Liver (tissue), 8 donors: ENCODE measurements at regions not wholly inside any gene's neighbourhood (a gene's known extent, or its start where the extent isn't known, plus 50 kb on each side); places are given as distances from the start of the nearest gene placed in this dataset.

ENCODE experiments used
- DNase-seq: peaks from one replicate; pipeline ENCODE4 v3.0.0-alpha.2; 2017; ENCODE audit warnings: low spot score
- H3K27ac ChIP-seq, 2 donors: one replicate each; pipeline ENCODE4 v1.7.0; 2013; ENCODE audit warnings: inconsistent platforms in 2 of 2, low read length in 2 of 2, control low read depth in 1 of 2, low read depth in 1 of 2, mild to moderate bottlenecking in 1 of 2
- H3K27me3 ChIP-seq, 4 donors: one replicate each; pipeline versions ENCODE4 v1.6.1 to v1.7.0; 2013; ENCODE audit warnings: low read length in 3 of 4, inconsistent platforms in 1 of 4, mild to moderate bottlenecking in 1 of 4, moderate library complexity in 1 of 4; ENCODE audit not compliant: control insufficient read depth in 4 of 4, insufficient read depth in 4 of 4
- H3K36me3 ChIP-seq, 4 donors: one replicate each; pipeline versions ENCODE4 v1.6.1 to v1.7.0; 2013; ENCODE audit warnings: low read length in 3 of 4, mild to moderate bottlenecking in 3 of 4, low read depth in 1 of 4, moderate library complexity in 1 of 4; ENCODE audit not compliant: control insufficient read depth in 4 of 4, insufficient read depth in 3 of 4
- H3K4me1 ChIP-seq, 4 donors: one replicate each; pipeline versions ENCODE4 v1.6.1 to v1.7.0; 2013; ENCODE audit warnings: low read length in 3 of 4, mild to moderate bottlenecking in 3 of 4, moderate library complexity in 1 of 4; ENCODE audit not compliant: control insufficient read depth in 4 of 4, insufficient read depth in 4 of 4
- H3K4me3 ChIP-seq, 3 donors: one replicate each; pipeline versions ENCODE4 v1.6.1 to v1.7.0; 2013; ENCODE audit warnings: low read length in 3 of 3, control low read depth in 1 of 3, low read depth in 1 of 3, mild to moderate bottlenecking in 1 of 3
- H3K9ac ChIP-seq, 2 donors: one replicate each; pipeline ENCODE4 v1.7.0; 2013; ENCODE audit warnings: low read length in 2 of 2, mild to moderate bottlenecking in 2 of 2, moderate library complexity in 2 of 2, control low read depth in 1 of 2, low read depth in 1 of 2
- H3K9me3 ChIP-seq, 4 donors: one replicate each; pipeline versions ENCODE4 v1.6.1 to v1.7.0; 2013; ENCODE audit warnings: low read length in 3 of 4; ENCODE audit not compliant: control insufficient read depth in 4 of 4
- CTCF ChIP-seq: fragments of 150-350 bp; IDR thresholded peaks from 2 replicates; pipeline ENCODE4 v1.5.1; 2017; ENCODE audit warnings: improper control_type of control experiment, low read depth, low read length; ENCODE audit not compliant: missing input control
- EGR1 ChIP-seq, 2 donors: IDR thresholded peaks; 2 replicates each; pipeline ENCODE4 v1.6.1; 2016 to 2018; ENCODE audit warnings: antibody characterized with exemption in 2 of 2, low read depth in 2 of 2
- FOXA1 ChIP-seq: IDR thresholded peaks from 2 replicates; pipeline ENCODE4 v1.6.1; 2016; ENCODE audit warnings: antibody characterized with exemption
- FOXA2 ChIP-seq: IDR thresholded peaks from 2 replicates; pipeline ENCODE4 v1.6.1; 2016; ENCODE audit warnings: antibody characterized with exemption
- GABPA ChIP-seq, 2 donors: IDR thresholded peaks in 1 of 2; conservative IDR thresholded peaks in 1 of 2; 2 replicates each; pipeline ENCODE4 v1.6.1; 2016; ENCODE audit warnings: antibody characterized with exemption in 2 of 2, mild to moderate bottlenecking in 1 of 2, moderate library complexity in 1 of 2
- HNF4A ChIP-seq, 2 donors: conservative IDR thresholded peaks; 2 replicates each; pipeline ENCODE4 v1.6.1; 2016; ENCODE audit warnings: antibody characterized with exemption in 2 of 2, mild to moderate bottlenecking in 2 of 2
- HNF4G ChIP-seq: IDR thresholded peaks from 2 replicates; pipeline ENCODE4 v1.6.1; 2016; ENCODE audit warnings: antibody characterized with exemption
- JUND ChIP-seq, 2 donors: IDR thresholded peaks; 2 replicates each; pipeline ENCODE4 v1.6.1; 2016; ENCODE audit warnings: antibody characterized with exemption in 2 of 2
- NR2F2 ChIP-seq: IDR thresholded peaks from 2 replicates; pipeline ENCODE4 v1.6.1; 2016; ENCODE audit warnings: antibody characterized with exemption
- RAD21 ChIP-seq, 2 donors: IDR thresholded peaks; 2 replicates each; pipeline ENCODE4 v1.6.1; 2016; ENCODE audit warnings: antibody characterized with exemption in 2 of 2, mild to moderate bottlenecking in 2 of 2
- REST ChIP-seq: IDR thresholded peaks from 2 replicates; pipeline ENCODE4 v1.6.1; 2016; ENCODE audit warnings: antibody characterized with exemption, mild to moderate bottlenecking
- RXRA ChIP-seq, 2 donors: IDR thresholded peaks; 2 replicates each; pipeline ENCODE4 v1.6.1; 2017 to 2018; ENCODE audit warnings: antibody characterized with exemption in 2 of 2, mild to moderate bottlenecking in 1 of 2
- SP1 ChIP-seq: IDR thresholded peaks from 2 replicates; pipeline ENCODE4 v1.6.1; 2018; ENCODE audit warnings: antibody characterized with exemption, mild to moderate bottlenecking
- TAF1 ChIP-seq: conservative IDR thresholded peaks from 2 replicates; pipeline ENCODE4 v1.6.1; 2016; ENCODE audit warnings: antibody characterized with exemption, mild to moderate bottlenecking
- YY1 ChIP-seq: IDR thresholded peaks from 2 replicates; pipeline ENCODE4 v1.6.1; 2016; ENCODE audit warnings: antibody characterized with exemption, mild to moderate bottlenecking
- ZBTB33 ChIP-seq: IDR thresholded peaks from 2 replicates; pipeline ENCODE4 v1.6.1; 2016; ENCODE audit warnings: antibody characterized with exemption
- WGBS: extraction: QIAGEN DNeasy Blood & Tissue Kit; methylation state at CpG from one replicate; pipeline ENCODE4 v1.1.7; 2013; 5-methylcytosine and 5-hydroxymethylcytosine counted together
- TF ChIP-seq, protein P1 (sequence below): IDR thresholded peaks from 2 replicates; pipeline ENCODE4 v1.6.1; 2016; ENCODE audit warnings: antibody characterized with exemption
- TF ChIP-seq, protein P2 (sequence below): IDR thresholded peaks from 2 replicates; pipeline ENCODE4 v1.6.1; 2016; ENCODE audit warnings: antibody characterized with exemption
- donor health status: healthy.
- donor health status: healthy.
- donor health status: healthy.
- donor health status: healthy.
- donor health status: healthy.

- Histone ChIP-seq H3K4me1 (no peaks in the 10 kb centered on the region), H3K36me3 (no peaks in the 10 kb centered on the region), H3K27ac (no peak overlapping the region), H3K27me3 (no peaks in the 10 kb centered on the region), H3K9me3 (peaks cover 0 to 2% (median 0%) of the 10 kb centered on the region in 4 donors), H3K4me3 (no peak overlapping the region), H3K9ac (no peak overlapping the region)
- TF ChIP-seq REST (no peak), JUND (IDR thresholded peaks at IDR 0.05) (no peak), RAD21 (IDR thresholded peaks at IDR 0.05) (no peak), NR2F2 (no peak), HNF4A (conservative IDR thresholded peaks at IDR 0.05) (no peak), FOXA2 (no peak), FOXA1 (no peak), HNF4G (no peak), SP1 (no peak), RXRA (IDR thresholded peaks at IDR 0.05) (no peak), ZBTB33 (no peak), CTCF (no peak), YY1 (no peak), EGR1 (IDR thresholded peaks at IDR 0.05; ENCODE audit: low read depth in 2 of 2) (no peak), TAF1 (no peak)
- TF ChIP-seq, protein P1, sequence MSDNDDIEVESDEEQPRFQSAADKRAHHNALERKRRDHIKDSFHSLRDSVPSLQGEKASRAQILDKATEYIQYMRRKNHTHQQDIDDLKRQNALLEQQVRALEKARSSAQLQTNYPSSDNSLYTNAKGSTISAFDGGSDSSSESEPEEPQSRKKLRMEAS, result no peak
- TF ChIP-seq, protein P2, sequence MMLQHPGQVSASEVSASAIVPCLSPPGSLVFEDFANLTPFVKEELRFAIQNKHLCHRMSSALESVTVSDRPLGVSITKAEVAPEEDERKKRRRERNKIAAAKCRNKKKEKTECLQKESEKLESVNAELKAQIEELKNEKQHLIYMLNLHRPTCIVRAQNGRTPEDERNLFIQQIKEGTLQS, result no peak
- no peak for DNase-seq
- WGBS, result 73% methylated on average over 5 of the region's 5 CpGs
Observed at GRCh38 chr4:56102601-56103000, 153.9 kb downstream of the CEP135 start.

DNA sequence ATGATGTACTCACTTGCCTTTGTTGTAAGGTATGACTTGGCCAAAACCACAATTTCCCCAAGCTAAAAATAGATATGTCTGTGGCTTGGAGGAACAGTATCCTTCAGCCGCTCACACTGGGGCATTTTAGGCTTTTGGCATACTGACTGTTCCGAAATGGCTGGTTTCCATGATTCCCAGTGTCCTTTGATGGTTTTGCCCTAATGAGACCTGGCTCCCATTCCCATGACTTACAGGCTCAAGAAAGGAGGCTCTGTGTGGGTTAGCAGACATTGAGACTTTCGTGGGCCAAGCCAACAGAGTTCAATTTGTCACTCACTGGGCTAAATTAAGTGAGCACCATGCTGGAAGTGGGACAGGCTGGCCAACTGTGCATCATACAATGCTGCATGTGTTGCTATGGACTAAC lies 150.6 kb downstream of the CEP135 start:
- H3K27ac ChIP-seq, result no peak overlapping the region
- 83% methylated on average over 3 of the region's 3 CpGs for WGBS
- no peak overlapping the region for H3K4me3 ChIP-seq
- peaks cover 0 to 2% (median 0%) of the 10 kb centered on the region in 4 donors for H3K9me3 ChIP-seq
- H3K36me3 ChIP-seq, result no peaks in the 10 kb centered on the region
- DNase-seq, result no peak
- H3K27me3 ChIP-seq, result no peaks in the 10 kb centered on the region
- no peak overlapping the region for H3K9ac ChIP-seq
- no peaks in the 10 kb centered on the region for H3K4me1 ChIP-seq
- TF ChIP-seq YY1 (no peak), NR2F2 (no peak), REST (no peak), HNF4G (no peak), FOXA1 (no peak), EGR1 (IDR thresholded peaks at IDR 0.05; ENCODE audit: low read depth in 2 of 2) (no peak), TAF1 (no peak), GABPA (IDR thresholded peaks at IDR 0.05 in 1 of 2, conservative IDR thresholded peaks at IDR 0.05 in 1 of 2) (no peak), HNF4A (conservative IDR thresholded peaks at IDR 0.05) (no peak), CTCF (no peak), FOXA2 (no peak)
- TF ChIP-seq, protein P2, result no peak
